HG03045 (cell line): ENCODE measurements at regions not wholly inside any gene's neighbourhood (a gene's known extent, or its start where the extent isn't known, plus 50 kb on each side); places are given as distances from the start of the nearest gene placed in this dataset.

Experiments
- ATAC-seq: cut with Tn5 transposase; IDR thresholded peaks from one replicate; pipeline ENCODE4 v1.9.1; 2021; ENCODE audit warnings: mild to moderate bottlenecking, moderate library complexity; ENCODE audit not compliant: unreplicated experiment

DNA sequence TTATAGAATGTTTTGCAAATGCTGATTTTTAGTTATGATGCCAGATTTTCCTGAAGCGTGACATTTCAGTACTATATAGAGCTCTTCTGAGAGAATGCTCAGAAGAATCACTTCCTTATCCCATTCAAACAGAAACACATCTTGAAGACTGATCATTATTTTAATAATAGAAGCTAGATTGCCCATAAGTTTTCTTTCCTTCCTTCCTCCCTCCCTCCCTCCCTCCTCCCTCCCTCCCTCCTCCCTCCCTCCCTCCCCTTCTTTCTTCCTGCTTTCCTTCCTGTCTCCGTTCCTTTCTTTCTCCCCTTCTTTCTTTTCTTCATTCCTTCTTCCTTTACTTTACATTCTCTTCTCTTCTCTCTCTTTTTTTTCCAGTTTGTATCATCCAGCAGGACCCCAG, 767.4 kb downstream of the IRX1 start:
- no peak for ATAC-seq

GRCh38 chr5:4366628-4367027, 771.0 kb downstream of the IRX1 start:
- no peak for ATAC-seq

GRCh38 chr5:4370218-4370617, 769.9 kb upstream of the ADAMTS16 start:
- no peak for ATAC-seq

- ATAC-seq, result no peak
Observed at GRCh38 chr5:4372481-4372880, 767.6 kb upstream of the ADAMTS16 start.

- no peak for ATAC-seq
Observed at GRCh38 chr5:4373051-4373820, 766.9 kb upstream of the ADAMTS16 start.

GRCh38 chr5:4374866-4375265, 765.3 kb upstream of the ADAMTS16 start:
- no peak for ATAC-seq

DNA sequence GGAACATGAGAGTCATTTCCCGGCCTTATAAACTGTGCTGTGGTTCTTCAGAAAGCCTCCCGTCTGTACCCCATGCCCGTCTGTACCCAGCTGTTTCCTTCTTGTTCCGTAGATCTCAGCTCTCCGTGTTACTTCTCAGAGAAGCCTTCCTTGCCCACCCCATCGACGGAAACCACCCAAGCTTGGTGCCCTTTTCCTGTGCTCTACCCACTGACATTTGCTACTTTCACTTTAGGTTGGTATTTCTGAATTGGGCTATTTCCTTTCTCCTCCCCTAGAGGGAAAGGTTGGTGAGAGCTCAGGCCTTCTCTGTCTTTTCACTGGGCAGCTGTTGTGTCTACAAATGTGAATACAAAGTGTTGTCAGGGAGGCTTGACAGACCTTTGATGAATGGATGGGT, 764.5 kb upstream of the ADAMTS16 start:
- ATAC-seq, result no peak

GRCh38 chr5:4383102-4383501, 757.0 kb upstream of the ADAMTS16 start:
- no peak for ATAC-seq

DNA sequence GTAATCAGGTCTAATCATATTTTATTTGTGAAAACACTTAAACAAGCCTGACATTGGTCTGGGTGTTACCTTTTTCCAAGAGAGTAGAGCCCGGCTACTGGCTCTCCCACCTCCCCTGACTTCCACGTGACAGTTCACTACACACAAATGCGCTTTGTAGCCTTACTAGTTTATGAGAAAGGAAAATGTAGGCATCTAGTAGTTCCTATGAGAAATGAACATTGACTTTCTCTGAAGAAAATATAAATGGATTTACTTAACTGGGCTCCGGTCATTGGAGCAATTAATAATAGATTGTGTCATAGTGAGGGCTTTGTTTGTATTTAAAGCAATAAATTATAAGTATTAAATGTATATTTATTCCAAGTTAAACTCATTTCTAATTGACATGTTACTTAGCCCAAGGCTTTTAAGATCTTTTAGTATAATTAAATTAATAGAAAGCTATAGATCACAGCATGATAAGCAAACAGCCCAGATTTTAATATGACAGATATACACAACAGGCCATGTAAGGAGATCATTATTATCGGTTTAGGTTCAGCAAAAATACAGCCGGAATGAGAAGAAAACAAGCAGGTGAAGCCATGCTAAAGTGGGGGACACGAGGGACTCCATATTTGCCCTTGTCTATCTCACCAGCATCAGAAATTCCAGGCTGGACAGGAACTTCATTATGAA, 756.5 kb upstream of the ADAMTS16 start:
- ATAC-seq, result no peak

DNA sequence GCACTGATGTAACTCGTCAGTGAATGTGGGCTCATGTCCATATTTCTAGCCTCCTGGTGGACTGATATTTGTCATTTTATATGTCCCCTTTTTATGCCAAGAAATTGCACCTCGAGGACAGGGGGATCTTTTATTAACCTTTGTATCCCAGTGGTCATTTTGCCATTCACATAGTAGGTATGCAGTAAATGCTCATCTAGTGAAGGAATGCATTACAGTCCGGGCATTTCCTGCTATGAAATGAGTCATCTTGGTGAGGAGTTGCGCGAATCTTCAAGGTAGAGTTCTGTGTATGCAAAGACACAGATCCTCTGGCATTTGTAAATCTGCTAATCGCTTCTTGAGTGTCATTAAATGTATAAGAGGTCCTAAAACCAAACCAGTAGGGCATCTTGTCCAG, 755.5 kb upstream of the ADAMTS16 start:
- no peak for ATAC-seq

DNA sequence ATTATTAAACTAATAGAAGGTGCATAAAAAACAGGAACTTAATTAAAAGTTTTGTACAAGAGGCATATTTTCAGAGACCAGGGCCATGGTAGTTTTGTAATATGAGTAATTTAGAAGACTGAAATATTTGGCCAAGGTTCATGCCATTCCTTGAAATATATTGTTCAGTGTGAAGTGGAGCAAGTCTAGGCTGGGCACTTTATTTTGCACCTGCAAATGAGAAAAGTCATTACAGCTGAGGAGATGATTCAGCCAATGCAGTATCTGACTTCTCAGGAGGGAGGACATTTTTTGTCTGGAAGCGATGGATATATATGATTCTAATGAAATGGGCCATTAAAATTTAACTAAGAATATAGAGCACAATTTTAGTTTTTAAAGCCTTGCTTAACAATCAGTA, 754.0 kb upstream of the ADAMTS16 start:
- no peak for ATAC-seq

DNA sequence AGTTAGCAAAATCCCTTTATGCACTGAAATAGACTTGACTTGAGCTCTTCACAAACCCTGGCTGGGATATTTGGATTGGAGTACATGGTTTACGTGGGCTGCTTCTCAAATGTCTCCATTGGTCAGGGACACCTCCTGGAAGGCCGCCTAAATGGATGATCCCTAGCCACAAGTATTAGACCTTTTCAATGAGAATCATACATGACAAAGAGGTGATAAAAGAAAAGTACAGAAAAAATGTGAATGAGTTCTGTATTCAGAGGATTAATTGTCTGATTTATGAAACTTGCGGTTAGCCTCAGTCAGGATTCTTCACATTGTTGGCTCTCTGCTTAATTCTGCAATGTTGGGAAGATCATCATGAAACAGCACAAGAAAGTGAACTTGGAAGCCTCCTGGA, 752.8 kb upstream of the ADAMTS16 start:
- ATAC-seq, result no peak

GRCh38 chr5:4395752-4396151, 744.4 kb upstream of the ADAMTS16 start:
- no peak for ATAC-seq

GRCh38 chr5:4405614-4406219, 734.4 kb upstream of the ADAMTS16 start:
- ATAC-seq, result no peak

- ATAC-seq, result no peak
Observed at GRCh38 chr5:4410151-4410550, 730.0 kb upstream of the ADAMTS16 start.

DNA sequence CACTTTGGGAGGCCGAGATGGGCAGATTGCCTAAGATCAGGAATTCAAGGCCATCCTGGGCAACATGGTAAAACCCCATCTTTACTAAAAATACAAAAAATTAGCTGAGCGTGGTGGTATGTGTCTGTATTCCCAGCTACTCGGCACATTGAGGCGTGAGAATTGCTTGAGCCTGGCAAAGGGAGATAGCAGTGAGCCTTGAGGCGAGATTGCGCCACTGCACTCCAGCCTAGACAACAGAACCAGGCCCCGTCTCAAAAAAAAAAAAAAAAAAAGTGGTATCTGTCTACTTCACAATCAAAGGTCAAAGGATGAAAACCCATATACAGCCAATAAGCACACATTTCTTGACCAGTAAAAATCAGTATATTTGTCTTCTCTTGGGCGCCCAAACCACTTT, 728.5 kb upstream of the ADAMTS16 start:
- ATAC-seq, result no peak

DNA sequence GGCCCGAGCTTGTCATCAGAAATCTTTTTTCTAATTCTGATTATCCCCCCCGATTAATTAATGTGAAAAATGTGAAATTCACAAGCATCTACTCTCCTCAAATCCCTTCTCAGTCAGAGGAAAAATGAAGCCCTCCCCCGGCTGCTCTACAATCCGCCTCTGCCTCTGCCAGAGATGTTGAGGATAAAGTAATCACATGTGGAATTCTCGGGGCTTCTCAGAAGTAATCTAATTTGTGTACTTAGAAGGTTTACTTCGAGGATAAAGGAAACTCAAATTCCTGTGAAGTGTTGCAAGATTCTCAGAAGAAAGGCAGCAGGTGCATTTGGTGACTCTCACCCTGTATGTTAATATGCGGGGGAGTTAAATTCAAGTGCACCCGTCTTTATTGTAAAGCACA, 726.1 kb upstream of the ADAMTS16 start:
- no peak for ATAC-seq

GRCh38 chr5:4418084-4418483, 722.0 kb upstream of the ADAMTS16 start:
- ATAC-seq, result no peak

- ATAC-seq, result no peak
Observed at GRCh38 chr5:4419281-4419680, 720.8 kb upstream of the ADAMTS16 start.

GRCh38 chr5:4420177-4420576, 720.0 kb upstream of the ADAMTS16 start:
- no peak for ATAC-seq

- no peak for ATAC-seq
Observed at GRCh38 chr5:4420681-4421080, 719.4 kb upstream of the ADAMTS16 start.

GRCh38 chr5:4422247-4422646, 717.9 kb upstream of the ADAMTS16 start:
- no peak for ATAC-seq
